ENCODE measurements at regions not wholly inside any gene's neighbourhood (a gene's known extent, or its start where the extent isn't known, plus 50 kb on each side); places are given as distances from the start of the nearest gene placed in this dataset.

- ATAC-seq (no peak), DNase-seq (no peak)
Measured at GRCh38 chr13:99892866-99893504, 78.6 kb downstream of the ZIC5 start.

GRCh38 chr13:99892196-99892613, 79.4 kb downstream of the ZIC5 start:
- ATAC-seq, result no peak
- DNase-seq, result no peak

- ATAC-seq (no peak), DNase-seq (no peak)
Measured at GRCh38 chr13:99886706-99887105, 84.9 kb downstream of the ZIC5 start.

- no peak for ATAC-seq
- DNase-seq, result no peak
Measured at GRCh38 chr13:99884913-99885312, 86.7 kb downstream of the ZIC5 start.

GRCh38 chr13:99883805-99884204, 87.8 kb downstream of the ZIC5 start:
- DNase-seq (no peak), ATAC-seq (no peak)

GRCh38 chr13:99878921-99879610, 92.5 kb downstream of the ZIC5 start:
- no peak for DNase-seq
- ATAC-seq, result no peak

GRCh38 chr13:99876651-99877050, 94.9 kb downstream of the ZIC5 start:
- DNase-seq, result no peak
- no peak for ATAC-seq

- ATAC-seq, result no peak
Measured at GRCh38 chr13:99875391-99875790, 96.2 kb downstream of the ZIC5 start.

GRCh38 chr13:99873832-99874430, 97.6 kb downstream of the ZIC5 start:
- ATAC-seq (no peak), DNase-seq (no peak)

More at GRCh38 chr13:99875391-99875790, 96.2 kb downstream of the ZIC5 start:
- no peak for DNase-seq

- no peak for ATAC-seq
- DNase-seq, result no peak
Measured at GRCh38 chr13:99873141-99873540, 98.4 kb downstream of the ZIC5 start.

GRCh38 chr13:99871249-99871898, 100.2 kb downstream of the ZIC5 start:
- DNase-seq (no peak), ATAC-seq (no peak)

- no peak for ATAC-seq
- DNase-seq, result no peak
Measured at GRCh38 chr13:99870541-99870940, 101.0 kb downstream of the ZIC5 start.

GRCh38 chr13:99869830-99870229, 101.7 kb downstream of the ZIC5 start:
- ATAC-seq (no peak), DNase-seq (no peak)

GRCh38 chr13:99868767-99869166, 102.8 kb downstream of the ZIC5 start:
- no peak for DNase-seq
- no peak for ATAC-seq

GRCh38 chr13:99867535-99868257, 103.9 kb downstream of the ZIC5 start:
- ATAC-seq (no peak), DNase-seq (no peak)

GRCh38 chr13:99866781-99867180, 104.8 kb downstream of the ZIC5 start:
- ATAC-seq, result no peak
- no peak for DNase-seq

- no peak for ATAC-seq
- DNase-seq, result no peak
Measured at GRCh38 chr13:99865420-99865930, 106.1 kb downstream of the ZIC5 start.

- DNase-seq (no peak), ATAC-seq (no peak)
Measured at GRCh38 chr13:99864627-99864990, 107.0 kb downstream of the ZIC5 start.

- DNase-seq (no peak), ATAC-seq (no peak)
Measured at GRCh38 chr13:99863789-99864626, 107.6 kb downstream of the ZIC5 start.

- ATAC-seq (no peak), DNase-seq (no peak)
Measured at GRCh38 chr13:99862244-99862643, 109.3 kb downstream of the ZIC5 start.

GRCh38 chr13:99861771-99862170, 109.8 kb downstream of the ZIC5 start:
- DNase-seq (no peak), ATAC-seq (no peak)
